ENCODE measurements at regions not wholly inside any gene's neighbourhood (a gene's known extent, or its start where the extent isn't known, plus 50 kb on each side); places are given as distances from the start of the nearest gene placed in this dataset.
A peak's percentile ranks its signal among the peaks of the same experiment; 100 is the strongest.

- Histone ChIP-seq H4K20me1 (no peaks in the 10 kb centered on the region), H3K27me3 (no peaks in the 10 kb centered on the region), H3K9me3 (replicated peaks in 1 of 11) (no peaks in the 10 kb centered on the region), H3K4me2 (no peak overlapping the region), H3K36me3 (no peaks in the 10 kb centered on the region), H3K9ac (no peak overlapping the region), H3K4me3 (no peak overlapping the region), H3K4me1 (peaks cover 0 to 10% (median 6%) of the 10 kb centered on the region in 10 experiments; a peak in 9 of 20 replicates), H3K27ac (no peak overlapping the region)
- no peak for TF ChIP-seq Cebpa-rat (IDR thresholded peaks at IDR 0.05)
Observed at GRCh38 chr11:15878756-15879155, 477.6 kb downstream of the SOX6 start.

GRCh38 chr11:15880291-15880690 lies 476.1 kb downstream of the SOX6 start:
- H3K4me1 ChIP-seq = peaks cover 0 to 10% (median 6%) of the 10 kb centered on the region in 10 experiments; a peak in 9 of 20 replicates
- no peak for TF ChIP-seq Cebpa-rat (IDR thresholded peaks at IDR 0.05)
- no peak overlapping the region for H3K9ac ChIP-seq
- H3K27me3 ChIP-seq = no peaks in the 10 kb centered on the region
- no peaks in the 10 kb centered on the region for H3K36me3 ChIP-seq
- no peaks in the 10 kb centered on the region for H3K9me3 ChIP-seq (replicated peaks in 1 of 11)
- H4K20me1 ChIP-seq = no peaks in the 10 kb centered on the region; a peak in 1 of 22 replicates
- no peak overlapping the region for H3K4me2 ChIP-seq
- no peak overlapping the region for H3K27ac ChIP-seq
- no peak overlapping the region for H3K4me3 ChIP-seq

GRCh38 chr11:15882876-15883454 lies 473.4 kb downstream of the SOX6 start:
- TF ChIP-seq Cebpa-rat (IDR thresholded peaks at IDR 0.05) = no peak
- Histone ChIP-seq H3K27ac (no peak overlapping the region), H3K27me3 (no peaks in the 10 kb centered on the region), H3K36me3 (no peaks in the 10 kb centered on the region), H3K4me1 (peaks cover 0 to 10% (median 6%) of the 10 kb centered on the region in 10 experiments; a peak in 9 of 20 replicates), H3K4me3 (no peak overlapping the region), H3K9me3 (replicated peaks in 1 of 11) (no peaks in the 10 kb centered on the region), H4K20me1 (no peaks in the 10 kb centered on the region; a peak in 1 of 22 replicates), H3K9ac (peak overlapping the region in 1 of 11 experiments; percentile 15; a peak in 1 of 22 replicates), H3K4me2 (peak overlapping the region in 6 of 11 experiments; percentile 6 to 46 (median 24); a peak in 9 of 22 replicates)

GRCh38 chr11:15883455-15883920 lies 472.9 kb downstream of the SOX6 start:
- Histone ChIP-seq H4K20me1 (no peaks in the 10 kb centered on the region; a peak in 1 of 22 replicates), H3K9me3 (replicated peaks in 1 of 11) (no peaks in the 10 kb centered on the region), H3K9ac (no peak overlapping the region), H3K4me3 (no peak overlapping the region), H3K27me3 (no peaks in the 10 kb centered on the region), H3K36me3 (no peaks in the 10 kb centered on the region), H3K4me2 (peak overlapping the region in 5 of 11 experiments; percentile 17 to 46 (median 28); a peak in 3 of 22 replicates), H3K4me1 (peaks cover 0 to 10% (median 6%) of the 10 kb centered on the region in 10 experiments; a peak in 9 of 20 replicates), H3K27ac (no peak overlapping the region)
- TF ChIP-seq Cebpa-rat (IDR thresholded peaks at IDR 0.05) = no peak

- Histone ChIP-seq H3K4me1 (peaks cover 0 to 10% (median 6%) of the 10 kb centered on the region in 10 experiments; a peak in 9 of 20 replicates), H3K9me3 (replicated peaks in 1 of 11) (no peaks in the 10 kb centered on the region), H3K9ac (no peak overlapping the region), H3K27ac (no peak overlapping the region), H3K27me3 (no peaks in the 10 kb centered on the region), H3K36me3 (no peaks in the 10 kb centered on the region), H3K4me2 (no peak overlapping the region), H3K4me3 (no peak overlapping the region), H4K20me1 (no peaks in the 10 kb centered on the region; a peak in 1 of 22 replicates)
- TF ChIP-seq Cebpa-rat (IDR thresholded peaks at IDR 0.05) = no peak
Observed at GRCh38 chr11:15884141-15884540, 472.2 kb downstream of the SOX6 start.

GRCh38 chr11:15884777-15885540 lies 471.4 kb downstream of the SOX6 start:
- no peaks in the 10 kb centered on the region for H3K36me3 ChIP-seq
- no peaks in the 10 kb centered on the region for H3K27me3 ChIP-seq
- TF ChIP-seq Cebpa-rat (IDR thresholded peaks at IDR 0.05) = no peak
- no peak overlapping the region for H3K27ac ChIP-seq
- no peak overlapping the region for H3K9ac ChIP-seq
- H3K4me1 ChIP-seq = peaks cover 0 to 10% (median 6%) of the 10 kb centered on the region in 10 experiments; a peak in 9 of 20 replicates
- no peak overlapping the region for H3K4me3 ChIP-seq
- no peaks in the 10 kb centered on the region for H3K9me3 ChIP-seq (replicated peaks in 1 of 11)
- no peaks in the 10 kb centered on the region; a peak in 1 of 22 replicates for H4K20me1 ChIP-seq
- no peak overlapping the region for H3K4me2 ChIP-seq

GRCh38 chr11:15885854-15886253 lies 470.5 kb downstream of the SOX6 start:
- no peaks in the 10 kb centered on the region; a peak in 1 of 22 replicates for H4K20me1 ChIP-seq
- no peaks in the 10 kb centered on the region for H3K36me3 ChIP-seq
- H3K27me3 ChIP-seq = no peaks in the 10 kb centered on the region
- no peak overlapping the region for H3K9ac ChIP-seq
- TF ChIP-seq Cebpa-rat (IDR thresholded peaks at IDR 0.05) = no peak
- no peak overlapping the region for H3K4me3 ChIP-seq
- H3K4me2 ChIP-seq = no peak overlapping the region
- peaks cover 0 to 10% (median 6%) of the 10 kb centered on the region in 10 experiments; a peak in 9 of 20 replicates for H3K4me1 ChIP-seq
- H3K9me3 ChIP-seq (replicated peaks in 1 of 11) = no peaks in the 10 kb centered on the region
- H3K27ac ChIP-seq = no peak overlapping the region

GRCh38 chr11:15886299-15886698 lies 470.0 kb downstream of the SOX6 start:
- Histone ChIP-seq H3K36me3 (no peaks in the 10 kb centered on the region), H3K27me3 (no peaks in the 10 kb centered on the region), H3K27ac (no peak overlapping the region), H3K4me2 (no peak overlapping the region), H3K4me1 (peaks cover 0 to 10% (median 6%) of the 10 kb centered on the region in 10 experiments; a peak in 9 of 20 replicates), H3K9me3 (replicated peaks in 1 of 11) (no peaks in the 10 kb centered on the region), H3K4me3 (no peak overlapping the region), H4K20me1 (no peaks in the 10 kb centered on the region; a peak in 1 of 22 replicates), H3K9ac (no peak overlapping the region)
- no peak for TF ChIP-seq Cebpa-rat (IDR thresholded peaks at IDR 0.05)

GRCh38 chr11:15886866-15887265 lies 469.5 kb downstream of the SOX6 start:
- no peak overlapping the region for H3K27ac ChIP-seq
- no peak overlapping the region for H3K4me3 ChIP-seq
- no peaks in the 10 kb centered on the region for H3K36me3 ChIP-seq

More at GRCh38 chr11:15886866-15887265, 469.5 kb downstream of the SOX6 start:
- Histone ChIP-seq H3K4me1 (peaks cover 0 to 10% (median 6%) of the 10 kb centered on the region in 10 experiments; a peak in 9 of 20 replicates), H3K9ac (no peak overlapping the region), H3K9me3 (replicated peaks in 1 of 11) (no peaks in the 10 kb centered on the region), H3K27me3 (no peaks in the 10 kb centered on the region), H3K4me2 (no peak overlapping the region), H4K20me1 (no peaks in the 10 kb centered on the region; a peak in 1 of 22 replicates)
- TF ChIP-seq Cebpa-rat (IDR thresholded peaks at IDR 0.05) = no peak

Data from BLaER1 treated with 17β-estradiol and CSF1 and Interleukin-3, amounts not matched to agents 10 nM and 100 nM (cell line).